GM18873 (cell line): ENCODE measurements at regions not wholly inside any gene's neighbourhood (a gene's known extent, or its start where the extent isn't known, plus 50 kb on each side); places are given as distances from the start of the nearest gene placed in this dataset.
"Not testable (repeated sequence)": the region's sequence is repeated elsewhere in the genome, so short reads cannot be mapped to it uniquely, and the experiment has no call there.

ENCODE experiments used
- ATAC-seq: cut with Tn5 transposase; IDR thresholded peaks from one replicate; pipeline ENCODE4 v1.9.1; 2021; ENCODE audit warnings: mild to moderate bottlenecking, moderate library complexity, moderate number of reproducible peaks; ENCODE audit not compliant: unreplicated experiment, low FRiP score

GRCh38 chr9:16052757-16053530 lies 500.1 kb downstream of the CCDC171 start:
- ATAC-seq: no peak

- ATAC-seq: no peak
Observed at GRCh38 chr9:16057541-16057940, 504.7 kb downstream of the CCDC171 start.

- no peak for ATAC-seq
Observed at GRCh38 chr9:16058131-16058549, 505.3 kb downstream of the CCDC171 start.

- ATAC-seq: peak; percentile 56
Observed at GRCh38 chr9:16060436-16061129, 507.7 kb downstream of the CCDC171 start.

GRCh38 chr9:16062542-16063240 lies 509.8 kb downstream of the CCDC171 start:
- no peak for ATAC-seq

- no peak for ATAC-seq
Observed at GRCh38 chr9:16063241-16063591, 510.4 kb downstream of the CCDC171 start.

GRCh38 chr9:16064771-16065170 lies 511.9 kb downstream of the CCDC171 start:
- ATAC-seq: no peak

GRCh38 chr9:16066201-16066600 lies 513.4 kb downstream of the CCDC171 start:
- not testable (repeated sequence) for ATAC-seq

- no peak for ATAC-seq
Observed at GRCh38 chr9:16068476-16068875, 515.6 kb downstream of the CCDC171 start.

GRCh38 chr9:16069249-16069648 lies 516.4 kb downstream of the CCDC171 start:
- ATAC-seq: no peak

GRCh38 chr9:16069671-16070454 lies 517.0 kb downstream of the CCDC171 start:
- ATAC-seq: no peak

GRCh38 chr9:16070455-16071145 lies 517.8 kb downstream of the CCDC171 start:
- no peak for ATAC-seq

- ATAC-seq: no peak
Observed at GRCh38 chr9:16071400-16071799, 518.6 kb downstream of the CCDC171 start.

- ATAC-seq: no peak
Observed at GRCh38 chr9:16074963-16075362, 522.1 kb downstream of the CCDC171 start.

GRCh38 chr9:16075696-16076095 lies 522.9 kb downstream of the CCDC171 start:
- no peak for ATAC-seq

GRCh38 chr9:16076511-16076910 lies 523.7 kb downstream of the CCDC171 start:
- no peak for ATAC-seq

- no peak for ATAC-seq
Observed at GRCh38 chr9:16082796-16083195, 530.0 kb downstream of the CCDC171 start.

GRCh38 chr9:16085167-16085726 lies 532.4 kb downstream of the CCDC171 start:
- ATAC-seq: no peak

- no peak for ATAC-seq
Observed at GRCh38 chr9:16090907-16091629, 538.2 kb downstream of the CCDC171 start.
